Endothelial cell of umbilical vein (primary cell): ENCODE measurements at regions not wholly inside any gene's neighbourhood (a gene's known extent, or its start where the extent isn't known, plus 50 kb on each side); places are given as distances from the start of the nearest gene placed in this dataset.

ENCODE experiments used
- BruUV-seq: library from RNA; stranded (reverse); fragments of 400-500 nt; replicated peaks from 2 replicates; lab custom pipeline; 2021; lab: Mats Ljungman, UMichigan
- CTCF ChIA-PET: fragments of 300-600, 350-600 bp; sonication (Branson Sonifier 250); formaldehyde crosslinking; loops from one replicate; lab custom pipeline; 2021; ENCODE audit warnings: antibody characterized with exemption, inconsistent platforms; lab: Charles Lee
- POLR2A ChIA-PET: fragments of 300-600, 350-600 bp; sonication (Branson Sonifier 250); formaldehyde crosslinking; loops from one replicate; lab custom pipeline; 2021; ENCODE audit warnings: antibody characterized with exemption, inconsistent platforms; lab: Charles Lee
- DNase-seq: peaks from one replicate; pipeline ENCODE4 v3.0.0-alpha.2; 2011; ENCODE audit warnings: low read depth, low spot score
- FAIRE-seq: peaks from 2 replicates; lab custom pipeline; 2011; peaks lifted over from hg19 to GRCh38; lab: Jason Lieb, UNC
- H2AFZ ChIP-seq: 2 replicates; pipeline ENCODE4 v1.6.0; 2012; ENCODE audit warnings: low read depth, low read length, control low read depth, inconsistent platforms
- H3K27ac ChIP-seq: 2 replicates; pipeline ENCODE4 v1.5.1; 2011; ENCODE audit warnings: low read depth, mild to moderate bottlenecking, control low read depth, low read length, moderate library complexity; ENCODE audit not compliant: insufficient read depth
- H3K27me3 ChIP-seq, 2 experiments: 2 replicates each; pipeline versions ENCODE4 v1.6.0 to v1.6.1; 2011; ENCODE audit warnings: low read length in 2 of 2, mixed read lengths in 1 of 2; ENCODE audit not compliant: control insufficient read depth in 2 of 2, insufficient read depth in 2 of 2
- H3K36me3 ChIP-seq, 2 experiments: 2 replicates in 1 of 2; 3 replicates in 1 of 2; pipeline ENCODE4 v1.5.1; 2011; ENCODE audit warnings: low read length in 2 of 2, mild to moderate bottlenecking in 1 of 2, moderate library complexity in 1 of 2; ENCODE audit not compliant: control insufficient read depth in 2 of 2, insufficient read depth in 2 of 2; ENCODE audit errors: extremely low read depth in 1 of 2
- H3K4me1 ChIP-seq: 3 replicates; pipeline ENCODE4 v1.5.1; 2011; ENCODE audit warnings: mild to moderate bottlenecking, low read length; ENCODE audit not compliant: control insufficient read depth, insufficient read depth; ENCODE audit errors: extremely low read depth
- H3K4me2 ChIP-seq: 2 replicates; pipeline ENCODE4 v1.6.1; 2011; ENCODE audit warnings: low read length, control low read depth, mixed read lengths; ENCODE audit not compliant: insufficient read depth
- H3K4me3 ChIP-seq, 3 experiments: fragments of 200-600 bp in 1 of 3; sonication (generic), shearing (Covaris generic) in 1 of 3; replicated peaks in 1 of 3; 2 replicates each; pipeline ENCODE4 v1.5.1; 2011 to 2016; ENCODE audit warnings: control low read depth in 3 of 3, low read length in 3 of 3, mild to moderate bottlenecking in 2 of 3, inconsistent platforms in 1 of 3, low read depth in 1 of 3, moderate library complexity in 1 of 3; ENCODE audit not compliant: insufficient read depth in 1 of 3
- H3K79me2 ChIP-seq: 2 replicates; pipeline ENCODE4 v1.6.0; 2012; ENCODE audit warnings: low read length, inconsistent platforms; ENCODE audit not compliant: control insufficient read depth, insufficient read depth
- H3K9ac ChIP-seq: replicated peaks from 2 replicates; pipeline ENCODE3; 2011; ENCODE audit warnings: low read length, control low read depth; ENCODE audit not compliant: insufficient read depth; ENCODE audit errors: extremely low read depth
- H3K9me1 ChIP-seq: replicated peaks from 3 replicates; pipeline ENCODE4 v1.6.0; 2011; ENCODE audit warnings: mild to moderate bottlenecking, low read length; ENCODE audit not compliant: control insufficient read depth, insufficient read depth; ENCODE audit errors: extremely low read depth
- H3K9me3 ChIP-seq: replicated peaks from 2 replicates; pipeline ENCODE4 v1.5.1; 2012; ENCODE audit warnings: low read length, inconsistent platforms; ENCODE audit not compliant: control insufficient read depth, insufficient read depth
- H4K20me1 ChIP-seq: replicated peaks from 2 replicates; pipeline ENCODE3; 2011; ENCODE audit warnings: mild to moderate bottlenecking, low read length; ENCODE audit not compliant: control insufficient read depth, insufficient read depth; ENCODE audit errors: extremely low read depth
- EZH2 ChIP-seq: IDR thresholded peaks from 2 replicates; pipeline ENCODE4 v1.6.1; 2012; ENCODE audit warnings: borderline replicate concordance, low read depth, mild to moderate bottlenecking, moderate library complexity, low read length, inconsistent platforms; ENCODE audit not compliant: severe bottlenecking
- FOS ChIP-seq: IDR thresholded peaks from 2 replicates; pipeline ENCODE4 v1.6.1; 2011; ENCODE audit warnings: mild to moderate bottlenecking, low read length, moderate library complexity, borderline replicate concordance; ENCODE audit not compliant: insufficient read depth
- GATA2 ChIP-seq: IDR thresholded peaks from 2 replicates; pipeline ENCODE4 v1.7.0; 2011; ENCODE audit warnings: low read depth, mild to moderate bottlenecking, moderate library complexity, mixed read lengths, low read length; ENCODE audit not compliant: insufficient read length, insufficient read depth
- JUN ChIP-seq: IDR thresholded peaks from 2 replicates; pipeline ENCODE4 v1.6.1; 2011; ENCODE audit warnings: borderline replicate concordance, low read depth; ENCODE audit not compliant: insufficient read length, insufficient read depth
- MYC ChIP-seq: IDR thresholded peaks from one replicate; pipeline ENCODE4 v1.6.1; 2011; ENCODE audit warnings: mild to moderate bottlenecking, low read depth, low read length
- POLR2A ChIP-seq: IDR thresholded peaks from 2 replicates; pipeline ENCODE4 v1.6.1; 2012; ENCODE audit warnings: low read depth, mild to moderate bottlenecking, control low read depth, low read length
- POLR2AphosphoS5 ChIP-seq: IDR thresholded peaks from 2 replicates; pipeline ENCODE4 v1.6.1; 2012; ENCODE audit warnings: low read depth, mild to moderate bottlenecking, control low read depth, low read length, moderate library complexity; ENCODE audit not compliant: insufficient read depth
- dilution Hi-C: fragments of 300-500 bp; cut with MboI; formaldehyde crosslinking; loops from one replicate; pipeline ENCODE4 v1.15.0; 2019; ENCODE audit warnings: low sequenced_read_pairs; ENCODE audit not compliant: extremely low pct_ligation_motif_present
- intact Hi-C: fragments of 100-400 bp; cut with micrococcal nuclease; formaldehyde crosslinking; loops from one replicate; pipeline ENCODE4 v1.10.0; 2022
- TF ChIP-seq, protein P1 (sequence below), 2 donors: IDR thresholded peaks; 1 replicate in 1 of 2; 2 replicates in 1 of 2; pipeline ENCODE4 v1.5.1; 2011; ENCODE audit warnings: low read length in 2 of 2, mild to moderate bottlenecking in 2 of 2, moderate library complexity in 2 of 2, control low read depth in 1 of 2, inconsistent platforms in 1 of 2, low read depth in 1 of 2; ENCODE audit not compliant: insufficient read depth in 1 of 2; ENCODE audit errors: extremely low read depth in 1 of 2
- TF ChIP-seq, protein P2 (sequence below): IDR thresholded peaks from 2 replicates; pipeline ENCODE4 v1.6.1; 2011; ENCODE audit not compliant: insufficient read depth, insufficient read length

DNA sequence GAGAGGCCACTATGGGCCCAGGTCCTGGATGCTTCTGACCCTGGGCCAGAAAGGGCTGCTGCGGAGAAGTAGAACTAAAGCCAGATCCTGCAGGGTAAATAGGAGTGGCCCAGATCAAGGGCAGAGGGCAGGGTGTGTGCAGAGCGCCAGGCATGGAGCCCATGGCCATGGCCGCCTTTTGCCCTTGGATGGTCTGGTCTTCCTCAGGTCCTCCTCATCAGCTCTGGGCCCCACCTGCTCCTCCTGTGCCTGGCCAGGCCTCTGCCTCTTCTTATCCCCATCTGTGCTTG, 277.6 kb downstream of the BRD1 start:
- ChIA-PET POLR2A (no interaction called here), CTCF (no interaction called here)
- Histone ChIP-seq H2AFZ (no peak overlapping the region), H3K9me3 (peaks cover 5% of the 10 kb centered on the region), H3K79me2 (no peaks in the 10 kb centered on the region), H3K27ac (no peak overlapping the region), H3K4me1 (no peaks in the 10 kb centered on the region), H4K20me1 (no peaks in the 10 kb centered on the region), H3K27me3 (no peaks in the 10 kb centered on the region), H3K36me3 (no peaks in the 10 kb centered on the region), H3K9me1 (no peaks in the 10 kb centered on the region), H3K4me3 (no peak overlapping the region), H3K4me2 (no peak overlapping the region), H3K9ac (no peak overlapping the region)
- intact Hi-C loops, result no loop called here
- no peak for FAIRE-seq
- BruUV-seq, result no TSS peak
- TF ChIP-seq POLR2A (no peak), EZH2 (no peak), FOS (no peak), MYC (no peak), POLR2AphosphoS5 (no peak), JUN (no peak), GATA2 (no peak)
- TF ChIP-seq, protein P1, sequence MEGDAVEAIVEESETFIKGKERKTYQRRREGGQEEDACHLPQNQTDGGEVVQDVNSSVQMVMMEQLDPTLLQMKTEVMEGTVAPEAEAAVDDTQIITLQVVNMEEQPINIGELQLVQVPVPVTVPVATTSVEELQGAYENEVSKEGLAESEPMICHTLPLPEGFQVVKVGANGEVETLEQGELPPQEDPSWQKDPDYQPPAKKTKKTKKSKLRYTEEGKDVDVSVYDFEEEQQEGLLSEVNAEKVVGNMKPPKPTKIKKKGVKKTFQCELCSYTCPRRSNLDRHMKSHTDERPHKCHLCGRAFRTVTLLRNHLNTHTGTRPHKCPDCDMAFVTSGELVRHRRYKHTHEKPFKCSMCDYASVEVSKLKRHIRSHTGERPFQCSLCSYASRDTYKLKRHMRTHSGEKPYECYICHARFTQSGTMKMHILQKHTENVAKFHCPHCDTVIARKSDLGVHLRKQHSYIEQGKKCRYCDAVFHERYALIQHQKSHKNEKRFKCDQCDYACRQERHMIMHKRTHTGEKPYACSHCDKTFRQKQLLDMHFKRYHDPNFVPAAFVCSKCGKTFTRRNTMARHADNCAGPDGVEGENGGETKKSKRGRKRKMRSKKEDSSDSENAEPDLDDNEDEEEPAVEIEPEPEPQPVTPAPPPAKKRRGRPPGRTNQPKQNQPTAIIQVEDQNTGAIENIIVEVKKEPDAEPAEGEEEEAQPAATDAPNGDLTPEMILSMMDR (IDR thresholded peaks at IDR 0.05; ENCODE audit: extremely low read depth in 1 of 2, insufficient read depth in 1 of 2, low read depth in 1 of 2, low read length in 2 of 2), result no peak
- TF ChIP-seq, protein P2, sequence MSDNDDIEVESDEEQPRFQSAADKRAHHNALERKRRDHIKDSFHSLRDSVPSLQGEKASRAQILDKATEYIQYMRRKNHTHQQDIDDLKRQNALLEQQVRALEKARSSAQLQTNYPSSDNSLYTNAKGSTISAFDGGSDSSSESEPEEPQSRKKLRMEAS, result no peak
- no peak for DNase-seq
- dilution Hi-C loops, result no loop called here
